GM18508 (cell line): ENCODE measurements at regions not wholly inside any gene's neighbourhood (a gene's known extent, or its start where the extent isn't known, plus 50 kb on each side); places are given as distances from the start of the nearest gene placed in this dataset.

Source experiments
- ATAC-seq: cut with Tn5 transposase; IDR thresholded peaks from one replicate; pipeline ENCODE4 v1.9.1; 2021; ENCODE audit warnings: moderate number of reproducible peaks; ENCODE audit not compliant: insufficient read depth, unreplicated experiment

GRCh38 chr1:29673669-29674626, 437.6 kb downstream of the PTPRU start:
- ATAC-seq, result no peak

GRCh38 chr1:29673228-29673500, 436.8 kb downstream of the PTPRU start:
- ATAC-seq, result no peak

- no peak for ATAC-seq
These were observed 436.3 kb downstream of the PTPRU start for GRCh38 chr1:29672416-29673227.

GRCh38 chr1:29671446-29672356, 435.4 kb downstream of the PTPRU start:
- ATAC-seq, result no peak

GRCh38 chr1:29670752-29671151, 434.4 kb downstream of the PTPRU start:
- no peak for ATAC-seq

- ATAC-seq, result no peak
These were observed 433.6 kb downstream of the PTPRU start for GRCh38 chr1:29669912-29670311.

- no peak for ATAC-seq
These were observed 433.0 kb downstream of the PTPRU start for GRCh38 chr1:29669158-29669871.

GRCh38 chr1:29668551-29669157, 432.3 kb downstream of the PTPRU start:
- ATAC-seq, result no peak

- no peak for ATAC-seq
These were observed 431.6 kb downstream of the PTPRU start for GRCh38 chr1:29667951-29668350.

- no peak for ATAC-seq
These were observed 428.4 kb downstream of the PTPRU start for GRCh38 chr1:29664711-29665110.

GRCh38 chr1:29658688-29659087, 422.4 kb downstream of the PTPRU start:
- no peak for ATAC-seq

GRCh38 chr1:29657816-29658215, 421.5 kb downstream of the PTPRU start:
- no peak for ATAC-seq

GRCh38 chr1:29655945-29656850, 419.9 kb downstream of the PTPRU start:
- ATAC-seq, result no peak

- ATAC-seq, result no peak
These were observed 418.8 kb downstream of the PTPRU start for GRCh38 chr1:29655145-29655544.

- ATAC-seq, result no peak
These were observed 417.6 kb downstream of the PTPRU start for GRCh38 chr1:29653886-29654450.

GRCh38 chr1:29653034-29653810, 416.9 kb downstream of the PTPRU start:
- no peak for ATAC-seq
